AG04450 (cell line): ENCODE measurements at regions not wholly inside any gene's neighbourhood (a gene's known extent, or its start where the extent isn't known, plus 50 kb on each side); places are given as distances from the start of the nearest gene placed in this dataset.

Experiments
- CTCF ChIA-PET: fragments of 300-600, 350-600 bp; formaldehyde crosslinking; extraction: SDS; loops from one replicate; lab custom pipeline; 2022; ENCODE audit warnings: antibody characterized with exemption, inconsistent platforms; lab: Charles Lee
- POLR2A ChIA-PET: fragments of 350-600 bp; formaldehyde crosslinking; extraction: SDS; loops from one replicate; lab custom pipeline; 2021; ENCODE audit warnings: antibody characterized with exemption, inconsistent platforms; lab: Yijun Ruan, JAX
- DNase-seq: peaks from one replicate; pipeline ENCODE4 v3.0.0-alpha.2; 2011; ENCODE audit warnings: low read depth, low spot score
- H3K27ac ChIP-seq: one replicate; pipeline ENCODE4 v1.5.1; 2012; ENCODE audit warnings: low read depth, low read length, control low read depth
- H3K27me3 ChIP-seq: one replicate; pipeline ENCODE4 v1.6.0; 2012; ENCODE audit warnings: low read length; ENCODE audit not compliant: control insufficient read depth, insufficient read depth
- H3K4me3 ChIP-seq: 2 replicates; pipeline ENCODE4 v1.5.1; 2011; ENCODE audit warnings: mild to moderate bottlenecking, low read depth, low read length, control low read depth
- H3K9me3 ChIP-seq: 2 replicates; pipeline ENCODE4 v1.5.1; 2012; ENCODE audit warnings: low read length; ENCODE audit not compliant: control insufficient read depth, insufficient read depth
- CTCF ChIP-seq: IDR thresholded peaks from 2 replicates; pipeline ENCODE4 v1.5.1; 2011; ENCODE audit warnings: low read depth, low read length, control low read depth, inconsistent platforms

- no peak overlapping the region for H3K4me3 ChIP-seq
- ChIA-PET POLR2A (interaction anchor here (0.7 kb wide), 2 partner anchors 17 to 90 kb away, joined by 8 to 15 read pairs; no protein-coding TSS in a partner anchor), CTCF (no interaction called here)
- H3K9me3 ChIP-seq = no peaks in the 10 kb centered on the region
- TF ChIP-seq CTCF = no peak
- peak overlapping the region; percentile 53 for H3K27ac ChIP-seq
- no peak for DNase-seq
- no peaks in the 10 kb centered on the region for H3K27me3 ChIP-seq
These were observed 218.7 kb upstream of the BLID start for GRCh38 chr11:122334546-122335339.

- TF ChIP-seq CTCF = no peak
- Histone ChIP-seq H3K27ac (no peak overlapping the region), H3K27me3 (no peaks in the 10 kb centered on the region), H3K9me3 (no peaks in the 10 kb centered on the region), H3K4me3 (no peak overlapping the region)
- no peak for DNase-seq
- ChIA-PET CTCF (no interaction called here), POLR2A (no interaction called here)
These were observed 217.5 kb upstream of the BLID start for GRCh38 chr11:122333467-122333866.

GRCh38 chr11:122331079-122331478, 215.1 kb upstream of the BLID start:
- ChIA-PET CTCF (no interaction called here), POLR2A (no interaction called here)
- Histone ChIP-seq H3K27ac (no peak overlapping the region), H3K4me3 (no peak overlapping the region), H3K27me3 (no peaks in the 10 kb centered on the region), H3K9me3 (no peaks in the 10 kb centered on the region)
- TF ChIP-seq CTCF = no peak
- DNase-seq = no peak

- DNase-seq = no peak
- TF ChIP-seq CTCF = no peak
- no peaks in the 10 kb centered on the region for H3K27me3 ChIP-seq
- H3K4me3 ChIP-seq = no peak overlapping the region
- H3K9me3 ChIP-seq = no peaks in the 10 kb centered on the region
- POLR2A ChIA-PET = no interaction called here
- no peak overlapping the region for H3K27ac ChIP-seq
- CTCF ChIA-PET = no interaction called here
These were observed 214.4 kb upstream of the BLID start for GRCh38 chr11:122330279-122330965.

GRCh38 chr11:122327528-122327927, 211.5 kb upstream of the BLID start:
- Histone ChIP-seq H3K27ac (no peak overlapping the region), H3K4me3 (no peak overlapping the region), H3K9me3 (no peaks in the 10 kb centered on the region), H3K27me3 (no peaks in the 10 kb centered on the region)
- ChIA-PET CTCF (no interaction called here), POLR2A (no interaction called here)
- no peak for DNase-seq
- no peak for TF ChIP-seq CTCF
